SH-SY5Y (cell line): ENCODE measurements at regions not wholly inside any gene's neighbourhood (a gene's known extent, or its start where the extent isn't known, plus 50 kb on each side); places are given as distances from the start of the nearest gene placed in this dataset.

Experiments
- GATA2 ChIP-seq: IDR thresholded peaks from 2 replicates; pipeline ENCODE4 v1.6.1; 2011; ENCODE audit warnings: mild to moderate bottlenecking, low read depth, low read length
- GATA3 ChIP-seq: IDR thresholded peaks from 2 replicates; pipeline ENCODE4 v1.6.1; 2011; ENCODE audit warnings: low read depth, mild to moderate bottlenecking, low read length, moderate library complexity

DNA sequence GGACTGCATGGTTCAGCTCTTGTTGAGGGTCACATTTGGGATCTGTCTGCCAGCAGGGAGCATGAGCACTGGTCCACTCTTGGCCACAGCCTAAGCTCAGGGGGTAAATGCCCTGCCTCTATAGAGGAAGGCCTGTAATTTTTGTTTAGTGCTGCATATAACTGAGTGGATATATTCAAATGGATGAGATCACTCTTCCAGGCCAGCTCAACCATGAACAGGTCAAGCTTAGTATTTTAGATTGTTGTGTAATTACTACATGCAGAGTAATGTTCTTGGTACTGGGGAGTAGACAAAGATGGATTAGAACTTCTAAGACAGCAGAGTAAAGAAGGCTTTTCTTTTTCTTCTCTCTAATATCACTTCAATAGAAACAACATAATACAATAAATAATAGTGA is 376.9 kb downstream of the GPATCH2 start:
- TF ChIP-seq GATA2 (no peak), GATA3 (no peak)
